DND-41 (cell line): ENCODE measurements at regions not wholly inside any gene's neighbourhood (a gene's known extent, or its start where the extent isn't known, plus 50 kb on each side); places are given as distances from the start of the nearest gene placed in this dataset.

ENCODE experiments used
- ATAC-seq: fragments of 200-7000 bp; cut with Tn5 transposase; 3 replicates; pipeline ENCODE4 v1.9.1; 2021; ENCODE audit warnings: low read depth; ENCODE audit not compliant: insufficient read depth
- DNase-seq: peaks from one replicate; pipeline ENCODE4 v3.0.0-alpha.2; 2020
- H2AFZ ChIP-seq: 2 replicates; pipeline ENCODE4 v1.6.0; 2012; ENCODE audit warnings: low read depth, low read length
- H3K27ac ChIP-seq: 2 replicates; pipeline ENCODE4 v1.5.1; 2012; ENCODE audit warnings: low read length, inconsistent platforms
- H3K27me3 ChIP-seq: fragments of 200-600 bp; sonication (generic); 2 replicates; pipeline ENCODE4 v1.6.0; 2012; ENCODE audit warnings: low read length, mild to moderate bottlenecking, inconsistent platforms; ENCODE audit not compliant: insufficient read depth, poor library complexity
- H3K36me3 ChIP-seq: 2 replicates; pipeline ENCODE4 v1.5.1; 2012; ENCODE audit warnings: low read length, inconsistent platforms; ENCODE audit not compliant: insufficient read depth
- H3K4me1 ChIP-seq: 2 replicates; pipeline ENCODE4 v1.5.1; 2012; ENCODE audit warnings: mild to moderate bottlenecking, low read length; ENCODE audit not compliant: insufficient read depth
- H3K4me2 ChIP-seq: 2 replicates; pipeline ENCODE4 v1.6.0; 2012; ENCODE audit warnings: mild to moderate bottlenecking, moderate library complexity, low read length, inconsistent platforms; ENCODE audit not compliant: insufficient read depth
- H3K4me3 ChIP-seq, 2 experiments: fragments of 200-600 bp in 1 of 2; shearing (Covaris generic) in 1 of 2; 2 replicates each; pipeline ENCODE4 v1.5.1; 2012 to 2016; ENCODE audit warnings: inconsistent platforms in 2 of 2, low read length in 2 of 2, mild to moderate bottlenecking in 2 of 2, low read depth in 1 of 2, moderate library complexity in 1 of 2
- H3K79me2 ChIP-seq: 2 replicates; pipeline ENCODE4 v1.6.0; 2012; ENCODE audit warnings: low read length, inconsistent platforms; ENCODE audit not compliant: insufficient read depth
- H3K9ac ChIP-seq: 2 replicates; pipeline ENCODE4 v1.6.0; 2012; ENCODE audit warnings: low read depth, mild to moderate bottlenecking, inconsistent platforms, low read length, moderate library complexity
- H3K9me3 ChIP-seq: 2 replicates; pipeline ENCODE4 v1.5.1; 2012; ENCODE audit warnings: low read length, moderate library complexity, mild to moderate bottlenecking, inconsistent platforms; ENCODE audit not compliant: insufficient read depth, severe bottlenecking
- H4K20me1 ChIP-seq: 2 replicates; pipeline ENCODE4 v1.6.0; 2012; ENCODE audit warnings: low read length; ENCODE audit not compliant: insufficient read depth
- EZH2 ChIP-seq: IDR thresholded peaks from 3 replicates; pipeline ENCODE4 v1.6.1; 2012; ENCODE audit warnings: borderline replicate concordance, low read depth, mild to moderate bottlenecking, moderate library complexity, low read length, inconsistent platforms; ENCODE audit not compliant: severe bottlenecking
- TF ChIP-seq, protein P1 (sequence below): IDR thresholded peaks from 2 replicates; pipeline ENCODE4 v1.5.1; 2012; ENCODE audit warnings: borderline replicate concordance, low read length, moderate library complexity, mild to moderate bottlenecking; ENCODE audit not compliant: poor library complexity, severe bottlenecking; ENCODE audit errors: extremely low read depth

DNA sequence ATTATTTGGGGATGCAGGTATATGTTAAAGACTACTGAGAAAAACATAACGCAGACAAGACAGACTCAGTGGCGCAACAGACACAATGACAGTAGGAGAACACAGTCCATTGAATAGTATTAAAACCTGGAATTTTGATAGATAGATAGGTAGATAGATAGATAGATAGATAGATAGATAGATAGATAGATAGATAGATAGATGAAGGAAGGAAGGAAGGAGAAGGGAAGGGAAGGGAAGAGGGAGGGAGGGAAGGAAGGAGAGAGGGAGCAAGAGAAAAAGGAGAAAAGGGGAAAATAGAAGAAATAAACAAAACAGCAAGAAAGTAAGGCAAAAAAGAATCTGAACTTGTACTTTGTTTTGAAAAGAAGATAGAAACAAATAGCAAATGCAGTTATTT, 404.5 kb downstream of the FOXO1 start:
- DNase-seq: no peak
- H3K27me3 ChIP-seq: peaks cover under 1% of the 10 kb centered on the region
- no peak overlapping the region for H3K9ac ChIP-seq
- no peak for TF ChIP-seq EZH2
- TF ChIP-seq, protein P1, sequence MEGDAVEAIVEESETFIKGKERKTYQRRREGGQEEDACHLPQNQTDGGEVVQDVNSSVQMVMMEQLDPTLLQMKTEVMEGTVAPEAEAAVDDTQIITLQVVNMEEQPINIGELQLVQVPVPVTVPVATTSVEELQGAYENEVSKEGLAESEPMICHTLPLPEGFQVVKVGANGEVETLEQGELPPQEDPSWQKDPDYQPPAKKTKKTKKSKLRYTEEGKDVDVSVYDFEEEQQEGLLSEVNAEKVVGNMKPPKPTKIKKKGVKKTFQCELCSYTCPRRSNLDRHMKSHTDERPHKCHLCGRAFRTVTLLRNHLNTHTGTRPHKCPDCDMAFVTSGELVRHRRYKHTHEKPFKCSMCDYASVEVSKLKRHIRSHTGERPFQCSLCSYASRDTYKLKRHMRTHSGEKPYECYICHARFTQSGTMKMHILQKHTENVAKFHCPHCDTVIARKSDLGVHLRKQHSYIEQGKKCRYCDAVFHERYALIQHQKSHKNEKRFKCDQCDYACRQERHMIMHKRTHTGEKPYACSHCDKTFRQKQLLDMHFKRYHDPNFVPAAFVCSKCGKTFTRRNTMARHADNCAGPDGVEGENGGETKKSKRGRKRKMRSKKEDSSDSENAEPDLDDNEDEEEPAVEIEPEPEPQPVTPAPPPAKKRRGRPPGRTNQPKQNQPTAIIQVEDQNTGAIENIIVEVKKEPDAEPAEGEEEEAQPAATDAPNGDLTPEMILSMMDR: no peak
- H2AFZ ChIP-seq: no peak overlapping the region
- H3K4me1 ChIP-seq: no peaks in the 10 kb centered on the region
- no peaks in the 10 kb centered on the region for H3K36me3 ChIP-seq
- no peak overlapping the region for H3K4me3 ChIP-seq
- H3K4me2 ChIP-seq: no peak overlapping the region
- H3K27ac ChIP-seq: no peak overlapping the region
- no peaks in the 10 kb centered on the region for H3K79me2 ChIP-seq
- ATAC-seq: no peak
- H3K9me3 ChIP-seq: no peaks in the 10 kb centered on the region
- no peaks in the 10 kb centered on the region for H4K20me1 ChIP-seq

DNA sequence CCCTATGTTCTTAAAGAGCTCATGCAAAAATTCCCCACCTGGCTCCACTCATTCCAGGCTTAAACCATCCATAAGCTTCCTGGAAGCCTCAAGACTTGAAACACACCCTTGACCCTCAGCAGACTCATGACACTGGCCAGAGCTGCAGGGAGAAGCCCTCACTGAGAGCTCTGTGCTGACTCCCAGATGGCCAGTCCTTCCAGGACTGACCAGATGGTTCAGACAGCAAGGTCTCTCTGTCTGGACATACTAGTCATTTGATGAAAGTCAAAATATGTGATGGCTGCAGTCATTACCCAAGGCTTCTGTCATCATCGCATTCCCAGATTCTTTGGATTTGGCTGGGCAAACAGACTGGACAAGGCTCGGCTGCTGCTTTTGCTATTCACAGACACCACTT, 397.4 kb downstream of the FOXO1 start:
- no peak overlapping the region for H3K9ac ChIP-seq
- H3K4me3 ChIP-seq: no peak overlapping the region
- H3K27ac ChIP-seq: no peak overlapping the region
- no peaks in the 10 kb centered on the region for H4K20me1 ChIP-seq
- no peaks in the 10 kb centered on the region for H3K36me3 ChIP-seq
- TF ChIP-seq, protein P1: no peak
- TF ChIP-seq EZH2: no peak
- DNase-seq: no peak
- H3K27me3 ChIP-seq: peaks cover 3% of the 10 kb centered on the region
- no peaks in the 10 kb centered on the region for H3K9me3 ChIP-seq
- no peak overlapping the region for H2AFZ ChIP-seq
- no peaks in the 10 kb centered on the region for H3K4me1 ChIP-seq
- ATAC-seq: no peak
- no peak overlapping the region for H3K4me2 ChIP-seq
- no peaks in the 10 kb centered on the region for H3K79me2 ChIP-seq

DNA sequence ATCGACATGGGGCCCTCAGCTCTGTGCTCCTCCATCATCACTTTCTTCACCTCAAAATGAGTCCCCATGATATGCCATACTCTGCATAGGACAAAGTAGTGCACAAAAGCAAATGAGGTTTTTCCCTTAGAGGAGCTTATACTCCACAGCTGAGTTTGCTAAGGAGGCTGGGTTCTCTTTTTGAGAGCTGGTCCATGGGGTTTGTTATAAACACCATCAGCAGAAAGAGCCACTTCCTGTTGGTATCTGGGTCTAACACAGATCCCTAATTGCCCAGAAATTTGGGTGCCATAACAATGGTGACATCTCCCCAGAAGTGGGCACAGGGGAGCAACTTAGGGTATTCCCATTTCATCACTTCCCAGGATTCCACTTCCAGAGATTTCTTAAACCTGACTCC, 395.7 kb downstream of the FOXO1 start:
- no peaks in the 10 kb centered on the region for H3K9me3 ChIP-seq
- no peaks in the 10 kb centered on the region for H3K4me1 ChIP-seq
- TF ChIP-seq, protein P1: no peak
- TF ChIP-seq EZH2: no peak
- DNase-seq (no peak), ATAC-seq (no peak)
- no peak overlapping the region for H3K27ac ChIP-seq
- H3K4me2 ChIP-seq: no peak overlapping the region
- H2AFZ ChIP-seq: no peak overlapping the region
- no peaks in the 10 kb centered on the region for H3K36me3 ChIP-seq
- no peaks in the 10 kb centered on the region for H3K79me2 ChIP-seq
- H3K27me3 ChIP-seq: peaks cover 7% of the 10 kb centered on the region
- H4K20me1 ChIP-seq: no peaks in the 10 kb centered on the region
- H3K9ac ChIP-seq: no peak overlapping the region
- H3K4me3 ChIP-seq: no peak overlapping the region

DNA sequence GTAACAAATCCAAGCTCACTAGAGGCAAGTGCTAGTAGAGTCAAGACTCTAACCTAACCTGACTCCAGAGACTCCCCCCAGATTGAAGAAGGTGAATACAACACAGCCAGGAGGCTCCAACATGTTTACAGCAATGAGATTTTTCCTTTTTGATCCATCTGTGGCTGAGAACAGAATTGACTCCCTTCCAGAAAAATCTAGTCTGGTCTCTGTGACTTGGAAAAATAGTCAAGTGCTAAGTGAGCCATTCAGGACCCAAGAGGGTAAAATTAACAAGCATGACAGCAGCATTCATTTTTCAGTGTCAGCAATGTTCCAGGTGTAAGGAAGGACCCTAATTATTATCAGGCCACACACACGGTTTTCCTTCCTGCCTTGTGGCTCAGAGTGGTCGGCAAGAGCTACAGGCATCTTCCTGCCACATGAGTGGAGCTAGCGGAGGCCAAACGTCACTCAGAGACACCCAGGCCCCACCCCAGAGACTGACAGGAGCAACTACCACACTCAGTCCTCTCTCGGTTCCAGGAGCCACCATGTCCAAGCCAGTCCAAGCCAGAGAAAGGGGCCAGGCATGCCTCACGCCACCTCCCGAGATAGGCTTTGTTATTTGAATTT, 395.1 kb downstream of the FOXO1 start:
- Histone ChIP-seq H3K4me2 (no peak overlapping the region), H3K27ac (no peak overlapping the region)

More for the DNA sequence above, 395.1 kb downstream of the FOXO1 start:
- H3K9me3 ChIP-seq: no peaks in the 10 kb centered on the region
- no peaks in the 10 kb centered on the region for H3K4me1 ChIP-seq
- no peak overlapping the region for H3K4me3 ChIP-seq
- no peak for TF ChIP-seq EZH2
- DNase-seq (no peak), ATAC-seq (no peak)
- no peaks in the 10 kb centered on the region for H3K36me3 ChIP-seq
- no peak overlapping the region for H2AFZ ChIP-seq
- H3K79me2 ChIP-seq: no peaks in the 10 kb centered on the region
- H4K20me1 ChIP-seq: no peaks in the 10 kb centered on the region
- peaks cover 7% of the 10 kb centered on the region for H3K27me3 ChIP-seq
- H3K9ac ChIP-seq: no peak overlapping the region
